ENCODE measurements at regions not wholly inside any gene's neighbourhood (a gene's known extent, or its start where the extent isn't known, plus 50 kb on each side); places are given as distances from the start of the nearest gene placed in this dataset.

DNA sequence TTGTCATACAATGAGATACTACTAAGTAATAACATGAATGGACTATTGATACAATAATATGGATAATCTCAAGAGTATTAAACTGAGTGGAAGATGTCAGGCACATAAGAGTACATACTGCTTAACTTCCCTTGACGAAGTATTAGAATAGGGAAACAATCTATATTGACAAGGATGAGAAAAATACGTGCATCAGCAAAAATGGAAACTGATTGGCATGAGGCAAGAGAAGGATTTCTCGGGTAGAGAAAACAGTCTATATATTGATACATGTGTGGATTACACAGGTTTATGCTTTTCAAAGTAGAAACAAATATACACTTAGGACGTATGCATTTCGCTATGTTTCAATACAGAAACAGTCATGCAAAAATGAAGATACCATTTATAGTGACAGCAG, 57.4 kb downstream of the PRR20E start:
- DNase-seq (ENCODE audit: low read depth), result no peak

DNA sequence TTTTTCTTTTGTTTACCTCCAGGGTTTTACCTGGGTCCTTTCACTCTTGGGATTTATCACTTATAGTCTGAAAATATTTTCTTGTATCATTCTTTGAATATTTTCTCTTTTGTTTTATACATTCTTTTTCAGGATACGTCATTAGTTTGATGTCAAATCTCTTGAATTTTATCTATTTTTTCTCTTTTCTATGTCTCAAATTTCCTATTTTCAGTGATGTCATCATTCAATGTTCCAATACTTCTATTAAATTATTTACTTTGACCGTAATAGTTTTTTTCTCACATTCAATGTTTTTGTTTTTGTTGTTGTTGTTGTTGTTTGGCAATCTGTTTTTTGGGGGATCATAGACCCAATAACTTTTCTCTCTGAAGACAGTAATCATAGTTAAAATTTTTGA, 83.5 kb downstream of the PRR20E start:
- no peak for DNase-seq (ENCODE audit: low read depth)

DNA sequence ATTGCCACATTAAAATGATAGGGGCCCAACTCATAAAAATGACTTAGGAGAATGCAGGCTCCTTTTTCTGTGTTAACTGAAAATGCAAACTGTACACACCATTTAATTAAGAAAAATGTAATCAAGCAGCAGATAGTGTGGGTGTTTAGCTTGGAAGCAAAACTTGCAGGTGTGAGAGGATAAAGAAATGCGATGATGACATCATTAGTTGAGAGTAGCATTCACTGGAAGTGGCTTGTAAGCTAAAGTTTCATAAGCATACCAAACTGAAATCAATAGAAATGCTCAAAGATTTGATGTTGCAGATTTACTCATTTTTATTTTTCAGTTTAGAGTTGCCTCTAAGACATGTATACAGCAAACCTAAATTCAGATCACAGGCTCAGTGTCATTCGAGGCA, 86.6 kb downstream of the PRR20E start:
- DNase-seq (ENCODE audit: low read depth), result no peak

DNA sequence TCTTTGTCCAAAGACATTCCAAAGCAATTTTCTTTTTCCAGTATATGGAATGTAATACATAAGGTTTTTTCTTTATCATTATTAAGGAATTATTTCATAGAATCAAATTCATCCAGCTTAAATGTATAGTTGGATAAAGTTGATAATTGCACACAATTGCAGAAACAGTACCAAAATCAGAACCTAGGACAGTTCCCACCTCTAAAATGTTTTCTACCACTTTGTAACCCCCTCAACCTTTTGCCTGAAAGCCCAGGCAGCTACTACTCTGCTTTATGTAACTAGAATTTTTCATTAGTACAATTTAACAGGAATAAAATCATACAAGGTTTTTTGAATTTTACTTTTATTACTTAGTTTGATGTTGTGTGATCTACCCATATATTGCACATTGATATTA, 98.0 kb downstream of the PRR20E start:
- no peak for DNase-seq (ENCODE audit: low read depth)

DNA sequence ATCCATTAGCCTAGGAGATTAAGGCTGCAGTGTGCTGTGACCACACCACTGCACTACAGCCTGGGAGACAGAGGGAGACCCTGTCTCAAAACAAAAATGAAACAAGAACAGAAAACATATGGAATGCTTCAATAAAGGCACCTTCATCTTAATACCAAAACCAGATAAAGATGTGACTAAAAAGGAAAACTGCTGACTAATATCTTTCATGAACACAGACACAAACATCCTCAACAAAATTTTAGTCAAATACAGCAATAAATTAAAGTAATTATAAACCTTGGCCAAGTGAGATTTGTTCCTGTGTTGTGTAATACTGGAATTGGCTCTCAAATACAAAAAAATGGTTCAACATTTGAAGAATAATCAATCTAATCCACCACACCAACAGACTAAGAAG, 103.5 kb downstream of the PRR20E start:
- no peak for DNase-seq (ENCODE audit: low read depth)

DNA sequence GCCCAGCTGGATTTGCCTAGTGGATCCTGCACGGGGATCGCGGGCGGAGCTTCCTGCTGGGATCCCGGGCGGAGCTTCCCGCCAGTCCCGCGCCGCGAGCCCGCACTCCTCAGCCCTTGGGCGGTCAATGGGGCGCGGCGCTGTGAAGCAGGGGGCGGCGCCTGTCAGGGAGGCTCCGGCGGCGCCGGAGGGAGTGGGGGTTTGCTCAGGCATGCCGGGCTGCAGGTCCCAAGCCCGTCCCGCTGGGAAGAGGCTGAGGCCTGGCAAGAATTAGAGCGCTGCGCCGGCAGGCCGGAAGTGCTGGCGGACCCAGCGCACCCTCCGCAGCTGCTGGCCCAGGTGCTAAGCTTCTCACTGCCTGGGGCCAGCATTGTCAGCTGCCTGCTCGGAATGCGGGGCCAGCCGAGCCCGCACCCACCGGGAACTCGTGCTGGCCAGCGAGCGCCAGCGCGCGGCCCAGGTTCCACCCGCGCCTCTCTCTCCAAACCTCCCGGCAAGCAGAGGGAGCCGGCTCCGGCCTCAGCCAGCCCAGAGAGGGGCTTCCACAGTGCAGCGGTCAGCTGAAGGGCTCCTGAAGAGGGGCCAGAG, 119.6 kb downstream of the PRR20E start:
- no peak for DNase-seq (ENCODE audit: low read depth)

DNA sequence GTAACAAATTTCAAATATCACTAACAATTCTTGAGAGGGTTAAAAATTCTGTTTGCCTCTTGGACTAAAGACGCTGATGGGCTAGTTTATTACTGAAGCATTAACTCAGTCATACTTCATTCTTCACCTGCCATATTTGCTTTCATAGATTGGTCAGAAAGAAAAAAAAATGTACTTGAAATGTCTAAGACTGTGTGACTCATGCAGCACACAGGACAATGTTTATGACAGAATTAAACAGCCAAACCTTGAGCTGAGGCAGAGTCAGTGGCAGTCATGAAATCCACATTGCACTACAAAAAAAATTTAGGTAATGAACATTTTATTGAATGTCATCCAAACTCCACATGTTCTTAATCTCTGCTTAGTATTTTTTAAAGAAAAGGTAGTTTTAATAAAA, 135.6 kb downstream of the PRR20E start:
- DNase-seq (ENCODE audit: low read depth), result no peak

DNA sequence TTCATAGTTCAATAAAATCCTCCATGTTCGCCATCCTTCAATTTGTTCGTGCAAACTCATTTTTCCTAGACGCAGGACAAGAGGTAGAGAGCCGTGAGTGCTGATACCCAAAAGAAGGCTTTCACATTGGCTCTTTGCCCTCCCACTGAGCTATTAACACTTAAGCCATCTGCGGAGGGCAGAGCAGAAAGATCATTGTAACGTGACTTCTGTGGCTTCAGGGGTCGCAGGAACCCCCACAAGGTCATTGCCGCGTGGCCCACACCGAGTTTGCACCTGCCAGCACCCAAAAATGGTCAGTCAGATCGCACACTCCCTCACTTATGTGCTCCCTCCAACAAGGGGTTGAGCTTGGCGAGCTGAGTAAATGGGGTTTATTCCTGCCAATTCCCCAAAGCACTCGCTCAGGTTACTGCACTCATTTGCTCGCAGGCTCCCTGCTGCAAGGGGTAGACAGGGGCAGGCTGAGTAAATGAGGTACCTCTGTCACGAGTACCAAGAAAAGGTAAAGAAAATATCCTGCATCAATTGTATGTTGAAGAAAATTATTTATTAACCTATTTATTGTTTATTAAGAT, 144.1 kb downstream of the PRR20E start:
- no peak for DNase-seq (ENCODE audit: low read depth)

DNA sequence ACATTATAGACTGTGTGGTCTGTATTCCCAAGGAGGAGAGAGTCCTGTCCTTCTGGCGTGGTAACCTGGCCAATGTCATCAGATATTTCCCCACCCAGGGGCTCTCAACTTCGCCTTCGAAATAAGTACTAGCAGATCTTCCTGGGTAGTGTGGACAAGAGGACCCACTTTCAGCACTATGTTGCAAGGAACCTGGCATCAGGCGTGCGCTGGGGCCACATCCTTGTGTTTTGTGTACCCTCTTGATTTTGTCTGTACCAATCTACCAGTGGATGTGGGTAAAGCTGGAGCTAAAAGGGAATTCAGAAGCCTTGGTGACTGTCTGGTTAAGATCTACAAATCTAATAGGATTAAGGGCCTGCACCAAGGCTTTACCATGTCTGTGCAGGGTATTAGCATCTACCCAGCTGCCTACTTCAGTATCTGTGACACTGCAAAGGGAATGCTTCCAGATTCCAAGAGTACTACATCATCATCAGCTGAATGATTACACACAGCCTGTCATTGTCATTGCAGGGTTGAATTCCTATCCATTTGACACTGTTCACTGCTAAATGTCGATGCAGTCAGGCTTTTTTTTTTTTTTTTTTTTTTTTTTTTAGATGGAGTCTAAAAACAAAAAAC, 148.0 kb downstream of the PRR20E start:
- no peak for DNase-seq (ENCODE audit: low read depth)

DNA sequence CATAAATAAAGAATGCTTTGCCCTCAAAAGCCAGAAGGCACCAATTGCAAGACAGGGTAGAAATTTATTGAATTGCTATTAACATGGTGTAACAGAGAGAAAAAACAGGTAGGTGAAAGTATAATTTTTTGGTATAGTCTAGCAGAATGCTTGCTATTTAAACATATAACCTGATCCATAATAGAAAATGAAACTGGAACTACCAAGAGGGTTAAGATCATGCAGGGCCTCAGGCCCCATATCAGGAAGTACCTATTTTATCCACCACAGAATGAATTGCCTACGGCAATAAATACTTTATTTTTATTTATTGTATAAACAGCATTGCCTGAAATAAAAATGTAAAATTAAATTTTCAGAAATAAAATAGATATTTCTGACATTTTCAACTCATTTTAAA, 159.5 kb downstream of the PRR20E start:
- DNase-seq (ENCODE audit: low read depth), result no peak

DNA sequence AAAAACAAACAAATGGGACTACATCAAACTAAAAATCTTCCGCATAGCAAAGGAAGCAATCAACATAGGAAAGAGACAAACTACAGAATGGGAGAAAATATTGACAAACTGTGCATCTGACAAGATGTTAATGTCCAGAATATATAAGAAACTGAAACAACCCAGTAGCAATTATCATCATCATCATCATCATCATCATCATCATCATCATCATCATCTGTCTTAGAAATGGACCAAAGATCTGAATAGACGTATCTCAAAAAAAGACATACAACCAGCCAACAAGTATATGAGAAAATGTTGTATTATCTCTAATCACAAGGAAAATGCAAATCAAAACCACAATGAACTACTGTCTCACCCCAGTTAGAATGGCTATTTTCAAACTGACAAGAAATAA, 173.9 kb downstream of the PRR20E start:
- DNase-seq (ENCODE audit: low read depth), result no peak

DNA sequence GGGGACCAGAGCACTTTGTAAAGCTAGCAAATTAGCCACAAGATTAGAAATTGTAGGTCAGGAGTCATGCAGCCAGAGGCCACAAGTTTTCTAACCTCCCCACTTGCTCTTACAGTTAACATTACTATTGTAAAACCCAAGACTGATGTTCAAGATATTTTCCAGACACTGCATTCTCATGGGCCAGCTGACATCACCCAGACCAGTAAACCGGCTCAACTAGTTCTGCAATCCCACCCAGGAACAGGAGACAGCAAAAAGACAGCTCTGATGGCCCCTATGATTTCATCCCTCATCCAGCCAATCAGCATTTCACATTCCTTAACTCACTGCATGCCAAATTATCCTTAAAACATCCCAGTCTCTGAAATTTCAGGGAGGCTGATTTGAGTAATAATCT, 178.5 kb downstream of the PRR20E start:
- DNase-seq (ENCODE audit: low read depth), result no peak

DNA sequence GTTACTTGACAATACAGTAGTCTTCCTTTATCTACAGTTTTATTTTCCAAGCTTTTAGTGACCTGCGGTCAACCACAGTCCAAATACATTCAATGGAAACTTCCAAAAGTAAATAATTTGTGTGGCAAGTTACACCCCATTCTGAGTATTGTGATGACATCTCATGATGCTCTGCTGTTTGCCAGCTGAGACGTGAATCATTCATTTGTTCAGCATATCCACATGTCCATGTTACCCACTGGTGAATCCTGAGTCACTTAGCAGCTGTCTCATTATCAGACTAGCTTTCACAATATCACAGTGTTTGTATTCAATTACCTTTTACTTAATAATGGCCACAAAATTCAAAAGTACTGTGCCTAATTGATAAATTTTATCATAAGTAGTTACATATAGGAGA, 179.8 kb downstream of the PRR20E start:
- no peak for DNase-seq (ENCODE audit: low read depth)

DNA sequence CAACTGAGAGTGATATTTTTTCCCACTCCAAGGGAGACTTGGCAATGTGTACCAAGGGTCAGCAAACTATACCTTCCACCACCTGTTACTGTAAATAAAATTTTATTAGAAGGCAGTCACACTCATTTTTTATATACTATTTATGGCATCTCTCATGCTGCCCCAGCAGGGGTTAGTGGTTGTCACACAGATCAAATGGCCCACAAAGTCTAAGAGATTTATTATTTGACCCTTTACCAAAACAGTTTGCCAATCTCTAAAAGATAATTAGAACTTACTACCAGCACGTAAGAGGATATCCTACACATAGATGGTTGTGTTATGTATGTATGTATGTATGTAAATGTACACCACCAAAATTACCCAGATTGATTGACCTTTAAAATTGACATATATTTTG, 185.1 kb downstream of the PRR20E start:
- no peak for DNase-seq (ENCODE audit: low read depth)

DNA sequence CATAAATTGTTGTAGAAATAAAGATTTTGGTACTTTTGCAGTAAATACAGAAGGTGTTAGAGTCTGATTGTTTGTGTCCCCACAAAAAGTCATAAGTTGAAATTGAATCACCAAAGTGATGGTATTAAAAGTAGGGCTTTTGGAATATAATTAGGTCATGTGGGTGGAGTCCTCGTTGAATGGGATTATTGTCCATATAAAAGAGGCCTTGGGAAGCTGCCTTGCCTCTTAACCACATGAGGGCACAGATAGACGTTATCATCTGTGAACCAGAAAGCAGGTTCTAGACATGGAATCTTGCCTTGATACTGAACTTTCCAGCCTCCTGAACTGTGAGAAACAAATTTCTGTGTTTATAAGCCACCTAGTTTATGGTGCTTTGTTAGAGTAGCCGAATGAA, 186.8 kb downstream of the PRR20E start:
- no peak for DNase-seq (ENCODE audit: low read depth)

DNA sequence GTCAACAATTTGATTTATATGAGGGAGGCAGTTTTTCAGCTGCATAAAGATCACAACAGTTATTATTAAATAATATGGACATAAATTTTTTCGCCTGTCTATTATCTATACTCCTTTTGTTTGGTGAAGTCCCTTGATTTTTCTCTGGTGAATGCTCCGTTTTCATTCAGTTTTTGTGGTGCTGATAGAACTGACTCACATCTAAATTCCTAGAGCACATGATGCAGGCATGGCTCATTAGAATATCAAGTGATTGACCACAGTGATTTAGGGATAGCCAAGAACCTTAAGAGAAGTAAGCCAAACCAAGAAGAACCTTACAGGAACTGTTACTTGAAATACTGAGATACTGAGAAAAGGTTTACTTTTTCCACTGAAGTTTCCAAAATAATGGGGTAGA, 208.9 kb downstream of the PRR20E start:
- DNase-seq (ENCODE audit: low read depth), result no peak

DNA sequence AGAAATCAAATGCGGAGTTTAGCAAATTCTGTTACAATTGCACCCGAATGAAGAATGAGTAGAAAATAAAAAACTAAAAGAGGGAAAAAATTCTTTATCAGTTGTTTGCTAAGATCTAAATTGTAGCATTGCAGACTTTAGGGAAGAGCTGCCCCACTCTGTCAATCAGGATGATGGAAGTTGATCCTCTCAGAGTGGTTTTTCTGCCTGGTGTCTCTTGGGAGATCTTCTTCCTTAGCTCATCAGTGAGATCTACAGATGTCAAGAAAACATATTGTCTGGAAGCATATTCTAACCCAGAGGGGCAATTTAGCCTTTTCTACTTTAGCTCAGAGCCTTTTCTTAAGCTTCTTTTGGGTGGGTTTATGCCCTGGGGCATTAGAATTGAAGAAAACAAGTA, 223.2 kb upstream of the PCDH17 start:
- DNase-seq (ENCODE audit: low read depth), result no peak

DNA sequence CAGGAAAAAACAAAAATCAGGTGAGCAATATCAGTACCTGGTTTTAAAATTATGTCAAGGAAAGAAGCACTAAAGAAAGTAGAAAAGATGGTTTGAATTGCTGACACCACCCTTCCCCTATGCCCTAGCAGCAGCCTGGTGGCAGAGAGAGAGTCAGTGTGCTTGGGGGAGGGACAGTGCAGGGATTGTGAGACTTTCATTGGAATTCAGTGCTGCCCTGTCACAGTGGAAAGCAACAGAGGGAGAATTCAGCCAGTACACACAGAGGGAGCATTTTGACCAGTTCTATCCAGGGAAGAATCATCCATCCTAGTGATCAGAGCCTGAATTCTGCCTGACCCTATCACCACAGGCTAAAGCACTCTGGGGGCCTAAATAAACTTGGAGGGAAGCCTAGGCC, 222.4 kb upstream of the PCDH17 start:
- DNase-seq (ENCODE audit: low read depth), result no peak

DNA sequence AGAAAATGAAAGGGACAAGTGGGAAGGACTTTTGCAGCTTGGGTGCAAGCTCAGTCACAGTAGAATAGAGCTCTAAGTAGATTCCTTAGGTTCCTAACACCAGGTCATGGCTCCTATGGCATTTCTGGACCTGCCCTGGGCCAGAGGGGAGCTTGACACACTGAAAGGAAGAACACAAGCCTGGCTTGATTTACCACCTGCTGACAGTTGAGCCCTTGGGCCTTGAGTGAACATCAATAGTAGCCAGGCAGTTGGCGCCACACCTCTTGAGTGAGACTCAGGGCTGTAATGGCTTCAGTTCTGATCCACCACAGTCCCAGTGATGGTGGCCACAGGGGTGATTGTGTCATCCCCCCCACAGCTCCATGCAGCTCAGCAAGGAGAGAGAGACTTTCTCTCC, 221.9 kb upstream of the PCDH17 start:
- DNase-seq (ENCODE audit: low read depth), result no peak

DNA sequence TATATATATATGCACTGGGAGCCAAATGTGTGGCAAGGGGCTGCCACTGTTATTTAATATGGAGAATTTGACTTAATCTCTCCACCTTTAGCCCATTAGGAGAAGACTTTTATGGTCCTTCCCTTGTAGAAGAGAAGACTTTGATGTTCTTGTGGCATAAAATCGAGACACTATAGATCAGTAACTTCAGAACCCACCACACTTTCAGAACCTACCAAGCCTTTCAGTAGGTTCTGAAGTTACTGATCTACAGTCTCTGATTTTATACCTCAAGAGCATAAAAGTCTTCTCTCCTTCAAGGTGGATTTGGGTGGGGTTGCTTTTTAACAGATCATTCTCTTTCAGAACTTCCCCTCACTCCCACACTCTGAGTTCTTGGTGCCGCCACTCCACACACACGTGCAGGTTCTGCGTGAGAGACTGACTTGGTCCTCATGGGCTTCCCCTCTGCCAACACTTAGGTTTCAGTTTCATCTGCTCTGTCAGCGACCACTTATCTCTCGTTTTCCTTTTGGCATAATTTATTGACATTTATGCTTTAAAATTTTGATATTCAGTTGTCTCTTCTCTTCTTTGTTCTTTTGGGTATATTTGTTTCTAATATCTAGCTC, 213.4 kb upstream of the PCDH17 start:
- DNase-seq (ENCODE audit: low read depth), result no peak

DNA sequence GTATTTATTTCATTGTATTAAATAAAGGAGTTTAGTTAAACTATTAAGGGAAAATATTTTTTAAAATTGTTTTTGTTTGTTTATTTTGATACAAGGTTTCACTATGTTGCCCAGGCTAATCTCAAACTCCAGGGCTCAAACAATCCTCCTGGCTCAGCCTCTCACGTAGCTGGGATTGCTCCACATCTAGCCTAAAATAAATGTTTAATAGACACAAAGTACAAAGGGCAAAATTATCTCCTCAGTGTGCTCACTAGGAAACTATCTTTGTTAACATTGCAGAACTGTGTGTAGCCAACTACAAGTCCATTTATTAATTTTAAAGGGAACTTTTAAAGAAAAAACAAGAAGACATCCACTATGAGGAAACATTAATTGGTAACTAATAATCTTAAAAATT, 207.2 kb upstream of the PCDH17 start:
- DNase-seq (ENCODE audit: low read depth), result no peak

DNA sequence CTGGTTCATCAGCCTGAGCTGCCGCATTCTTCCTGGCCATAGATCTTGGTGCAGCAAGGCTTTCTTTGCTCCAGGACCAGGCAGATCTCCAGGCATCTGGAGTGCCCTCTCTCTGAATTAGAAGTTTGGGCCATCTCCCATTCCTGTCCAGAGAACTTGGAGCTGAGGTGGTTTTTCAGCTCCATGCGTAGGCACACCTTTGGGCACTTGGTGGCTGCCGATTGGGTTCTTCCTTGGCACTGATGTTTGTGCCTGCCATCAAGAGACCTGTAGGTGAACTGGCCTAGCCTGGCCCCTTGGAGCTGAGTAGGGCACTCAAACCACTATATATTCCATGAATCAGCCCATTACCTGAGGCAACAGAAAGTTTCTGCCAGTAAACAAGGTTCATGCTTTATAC, 206.0 kb upstream of the PCDH17 start:
- no peak for DNase-seq (ENCODE audit: low read depth)

DNA sequence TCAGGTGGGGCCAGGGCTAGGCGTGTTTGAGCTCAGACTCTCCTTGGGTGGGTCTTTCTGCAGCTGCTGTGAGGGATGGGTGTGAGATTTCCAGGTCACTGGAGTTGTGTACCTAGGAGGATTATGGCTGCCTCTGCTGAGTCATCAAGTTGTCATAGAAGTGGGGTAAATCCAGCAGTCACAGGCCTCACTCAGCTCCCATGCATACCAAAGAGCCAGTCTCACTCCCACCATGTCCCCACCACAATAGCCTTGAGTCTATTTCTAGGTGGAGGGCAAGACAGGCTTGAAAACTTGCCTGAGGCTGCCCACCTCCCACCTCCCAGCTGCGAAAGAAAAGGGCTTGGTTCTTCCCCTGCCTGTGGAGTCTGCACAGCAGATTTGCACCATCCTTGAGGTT, 194.0 kb upstream of the PCDH17 start:
- no peak for DNase-seq (ENCODE audit: low read depth)

DNA sequence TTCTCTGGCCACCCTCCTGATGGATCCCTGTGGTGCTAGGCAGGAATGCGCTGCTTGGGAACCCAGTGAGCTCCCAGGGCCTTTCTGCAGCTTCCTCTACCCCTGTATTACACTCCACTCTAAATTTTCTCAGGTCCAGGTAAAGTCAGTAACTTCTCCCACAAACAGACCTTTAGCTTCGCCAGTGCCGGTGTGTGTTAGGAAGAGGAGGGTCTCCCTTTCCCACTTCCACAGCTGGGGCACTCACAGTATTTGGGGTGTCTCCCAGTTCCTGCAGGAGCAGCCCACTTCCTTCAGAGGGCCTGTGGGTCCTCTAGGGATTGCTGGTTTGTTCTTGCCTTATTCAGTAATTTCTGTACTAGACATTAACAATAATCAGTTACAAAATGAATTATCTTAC, 193.5 kb upstream of the PCDH17 start:
- DNase-seq (ENCODE audit: low read depth), result no peak

Measured in RPMI7951 (cell line).